ENCODE measurements at regions not wholly inside any gene's neighbourhood (a gene's known extent, or its start where the extent isn't known, plus 50 kb on each side); places are given as distances from the start of the nearest gene placed in this dataset.

DNA sequence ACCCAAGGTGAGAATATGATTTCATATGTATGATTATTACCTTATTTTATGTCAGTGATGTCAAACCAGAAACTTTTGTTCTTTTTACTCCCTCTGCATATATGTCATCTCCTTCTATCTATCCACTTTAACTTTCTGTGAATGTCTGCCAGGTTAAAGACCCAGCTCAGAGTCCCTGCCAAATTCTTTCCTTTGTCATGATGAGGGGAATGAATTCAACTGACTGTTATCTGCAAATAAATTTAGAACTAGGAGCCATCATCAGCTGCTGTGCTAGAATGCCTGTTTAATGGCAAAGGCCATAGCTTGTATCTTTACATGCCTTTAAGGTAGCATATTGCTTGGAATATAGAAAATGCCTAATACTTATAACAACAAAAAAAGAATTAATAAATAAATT lies 815.6 kb upstream of the NEGR1 start:
- TF ChIP-seq CTCF (IDR thresholded peaks at IDR 0.05; ENCODE audit: borderline replicate concordance, extremely low read depth, low read length, poor library complexity, severe bottlenecking), result no peak
- TF ChIP-seq EZH2 (IDR thresholded peaks at IDR 0.05; ENCODE audit: borderline replicate concordance, low read depth, low read length, severe bottlenecking), result no peak
